ENCODE measurements at regions not wholly inside any gene's neighbourhood (a gene's known extent, or its start where the extent isn't known, plus 50 kb on each side); places are given as distances from the start of the nearest gene placed in this dataset.

DNA sequence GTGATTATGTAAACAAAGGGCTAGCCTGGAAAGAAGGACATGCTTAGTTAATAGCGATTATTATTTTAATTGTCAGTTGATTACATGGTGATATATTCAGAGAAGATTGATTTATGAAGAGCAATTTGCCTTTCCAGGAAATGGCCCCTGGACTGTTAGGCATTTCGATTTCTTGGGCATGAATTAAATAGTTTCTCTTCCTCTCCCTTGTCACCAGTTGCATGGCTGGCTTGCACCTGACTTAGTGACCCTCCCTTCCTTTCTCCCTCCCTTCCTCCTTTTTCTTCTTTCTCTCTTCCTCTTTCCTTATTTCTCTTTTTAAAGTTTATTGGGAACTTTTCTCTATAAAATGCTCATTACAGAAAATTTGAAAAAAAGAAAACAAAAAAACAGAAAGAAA lies 235.4 kb downstream of the CDC5L start:
- TF ChIP-seq, protein P1, sequence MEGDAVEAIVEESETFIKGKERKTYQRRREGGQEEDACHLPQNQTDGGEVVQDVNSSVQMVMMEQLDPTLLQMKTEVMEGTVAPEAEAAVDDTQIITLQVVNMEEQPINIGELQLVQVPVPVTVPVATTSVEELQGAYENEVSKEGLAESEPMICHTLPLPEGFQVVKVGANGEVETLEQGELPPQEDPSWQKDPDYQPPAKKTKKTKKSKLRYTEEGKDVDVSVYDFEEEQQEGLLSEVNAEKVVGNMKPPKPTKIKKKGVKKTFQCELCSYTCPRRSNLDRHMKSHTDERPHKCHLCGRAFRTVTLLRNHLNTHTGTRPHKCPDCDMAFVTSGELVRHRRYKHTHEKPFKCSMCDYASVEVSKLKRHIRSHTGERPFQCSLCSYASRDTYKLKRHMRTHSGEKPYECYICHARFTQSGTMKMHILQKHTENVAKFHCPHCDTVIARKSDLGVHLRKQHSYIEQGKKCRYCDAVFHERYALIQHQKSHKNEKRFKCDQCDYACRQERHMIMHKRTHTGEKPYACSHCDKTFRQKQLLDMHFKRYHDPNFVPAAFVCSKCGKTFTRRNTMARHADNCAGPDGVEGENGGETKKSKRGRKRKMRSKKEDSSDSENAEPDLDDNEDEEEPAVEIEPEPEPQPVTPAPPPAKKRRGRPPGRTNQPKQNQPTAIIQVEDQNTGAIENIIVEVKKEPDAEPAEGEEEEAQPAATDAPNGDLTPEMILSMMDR (IDR thresholded peaks at IDR 0.05): no peak
- TF ChIP-seq POLR2A (IDR thresholded peaks at IDR 0.05) (no peak), EP300 (IDR thresholded peaks at IDR 0.05) (no peak)
